ENCODE measurements at regions not wholly inside any gene's neighbourhood (a gene's known extent, or its start where the extent isn't known, plus 50 kb on each side); places are given as distances from the start of the nearest gene placed in this dataset.
"Not testable (repeated sequence)": the region's sequence is repeated elsewhere in the genome, so short reads cannot be mapped to it uniquely, and the experiment has no call there.

DNA sequence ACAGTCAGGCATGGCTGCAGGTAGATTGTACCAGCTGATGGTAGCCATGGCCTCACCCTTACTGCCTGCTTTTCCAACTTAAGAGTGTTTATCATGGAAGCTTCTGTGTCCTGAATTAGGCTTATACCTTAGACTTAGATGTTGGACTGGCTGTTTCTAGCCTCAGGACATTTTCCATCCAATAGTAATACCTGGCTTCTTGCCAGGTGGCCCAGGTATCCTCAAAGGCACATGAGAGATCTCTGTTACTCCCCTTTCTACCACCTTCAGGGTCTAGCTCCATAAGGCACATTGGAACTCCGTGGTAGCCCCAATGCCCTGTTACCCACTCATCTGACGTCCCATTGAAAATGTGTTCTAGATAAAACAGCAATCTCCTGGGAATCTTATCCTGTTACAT lies 407.5 kb downstream of the SPRY2 start:
- DNase-seq (ENCODE audit: low read depth in 2 of 3, low spot score in 2 of 3): no peak

DNA sequence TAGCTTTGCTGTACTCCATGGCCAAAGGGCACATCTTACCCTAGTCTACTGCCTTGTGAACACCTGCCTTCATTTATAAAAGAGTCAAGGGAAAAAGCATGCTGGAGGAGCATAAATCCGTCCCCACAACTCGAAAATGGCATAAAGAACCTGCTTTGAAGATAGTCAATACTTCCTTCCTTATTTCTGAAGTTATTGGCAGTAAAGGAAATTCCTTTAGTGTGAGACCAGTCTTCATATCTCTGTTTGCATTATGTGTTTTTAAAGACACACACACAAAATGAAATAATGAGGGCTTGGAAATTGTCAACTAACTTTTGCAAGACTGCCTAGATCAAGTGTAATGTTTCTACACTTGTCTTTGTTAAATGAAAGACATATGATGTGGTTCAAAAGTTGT lies 408.4 kb downstream of the SPRY2 start:
- no peak for DNase-seq (ENCODE audit: low read depth in 2 of 3, low spot score in 2 of 3)

DNA sequence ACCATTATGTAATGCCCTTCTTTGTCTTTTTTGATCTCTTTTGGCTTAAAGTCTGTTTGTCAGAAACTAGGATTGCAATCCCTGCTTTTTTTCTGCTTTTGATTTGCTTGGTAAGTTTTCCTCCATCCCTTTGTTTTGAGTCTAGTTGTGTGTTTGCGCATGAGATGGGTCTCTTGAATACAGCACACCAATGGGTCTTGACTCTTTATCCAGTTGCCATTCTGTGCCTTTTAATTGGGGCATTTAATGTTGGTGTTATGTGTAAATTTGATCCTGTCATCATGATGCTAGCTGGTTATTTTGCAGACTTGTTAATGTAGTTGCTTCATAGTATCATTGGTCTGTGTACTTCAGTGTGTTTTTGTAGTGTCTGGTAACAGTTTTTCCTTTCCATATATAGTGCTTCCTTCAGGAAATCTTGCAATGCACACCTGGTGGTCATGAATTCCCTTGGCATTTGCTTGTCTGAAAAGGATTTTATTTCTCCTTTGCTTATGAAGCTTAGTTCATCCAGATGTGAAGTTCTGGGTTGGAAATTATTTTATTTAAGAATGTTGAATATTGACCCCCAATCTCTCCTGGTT lies 416.9 kb downstream of the SPRY2 start:
- DNase-seq (ENCODE audit: low read depth in 2 of 3, low spot score in 2 of 3): not testable (repeated sequence)

DNA sequence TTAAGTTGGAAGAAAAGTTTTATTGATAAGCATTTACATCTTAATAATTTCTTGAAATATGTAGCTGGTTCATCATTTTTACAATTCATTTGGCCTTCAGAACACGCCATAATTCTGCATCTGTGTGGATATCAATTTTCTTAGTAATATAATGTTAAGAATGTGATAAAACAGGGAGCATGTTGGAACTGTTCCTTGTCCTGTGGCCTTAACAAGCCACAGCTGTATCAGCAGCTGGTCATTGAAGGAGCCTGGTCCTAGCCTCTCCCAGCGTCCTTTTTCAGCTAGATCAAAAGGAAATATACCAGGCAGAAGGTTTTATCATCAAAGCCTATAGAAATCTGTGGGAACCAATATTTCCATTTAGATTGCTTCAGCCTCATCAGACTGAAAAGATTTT lies 421.8 kb downstream of the SPRY2 start:
- DNase-seq (ENCODE audit: low read depth in 2 of 3, low spot score in 2 of 3): no peak

DNA sequence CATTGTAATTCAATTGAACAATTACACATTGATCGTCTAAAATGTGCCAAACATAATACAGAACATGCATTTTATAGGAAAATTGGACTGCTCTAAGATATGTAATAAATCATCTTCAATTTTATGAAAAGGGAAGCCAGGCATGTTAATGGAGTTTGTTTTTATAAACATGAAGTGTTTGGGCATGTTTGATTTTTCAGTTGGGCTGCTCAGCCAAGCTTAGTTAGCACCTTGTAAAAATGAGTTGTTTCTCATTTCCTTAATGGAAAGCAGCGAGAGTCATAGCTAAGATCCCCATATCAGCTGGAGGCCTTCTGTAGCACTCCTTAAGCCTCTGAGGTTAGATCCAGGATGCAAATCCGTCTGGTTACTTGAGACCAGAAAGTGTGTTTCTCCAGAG lies 422.3 kb downstream of the SPRY2 start:
- no peak for DNase-seq (ENCODE audit: low read depth in 2 of 3, low spot score in 2 of 3)

DNA sequence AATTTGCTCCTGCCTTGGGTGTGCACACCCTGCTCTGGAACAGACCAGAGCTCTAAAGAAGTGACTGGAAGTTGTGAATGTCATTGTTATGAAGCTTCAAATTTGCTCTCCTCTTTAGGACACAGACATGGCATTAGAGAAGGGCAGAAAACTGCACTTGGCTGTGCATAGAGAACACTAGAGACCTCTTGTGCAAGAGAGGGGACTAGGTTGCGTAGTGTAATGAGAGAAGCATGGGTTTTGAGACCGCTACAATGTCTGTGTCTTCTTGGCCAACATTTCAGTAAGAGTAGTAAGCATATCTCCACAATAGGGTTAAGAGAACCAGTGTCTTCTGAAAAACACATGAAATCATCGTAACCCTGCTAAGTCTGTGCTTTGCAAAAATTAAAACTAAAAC lies 423.3 kb downstream of the SPRY2 start:
- DNase-seq (ENCODE audit: low read depth in 2 of 3, low spot score in 2 of 3): no peak

DNA sequence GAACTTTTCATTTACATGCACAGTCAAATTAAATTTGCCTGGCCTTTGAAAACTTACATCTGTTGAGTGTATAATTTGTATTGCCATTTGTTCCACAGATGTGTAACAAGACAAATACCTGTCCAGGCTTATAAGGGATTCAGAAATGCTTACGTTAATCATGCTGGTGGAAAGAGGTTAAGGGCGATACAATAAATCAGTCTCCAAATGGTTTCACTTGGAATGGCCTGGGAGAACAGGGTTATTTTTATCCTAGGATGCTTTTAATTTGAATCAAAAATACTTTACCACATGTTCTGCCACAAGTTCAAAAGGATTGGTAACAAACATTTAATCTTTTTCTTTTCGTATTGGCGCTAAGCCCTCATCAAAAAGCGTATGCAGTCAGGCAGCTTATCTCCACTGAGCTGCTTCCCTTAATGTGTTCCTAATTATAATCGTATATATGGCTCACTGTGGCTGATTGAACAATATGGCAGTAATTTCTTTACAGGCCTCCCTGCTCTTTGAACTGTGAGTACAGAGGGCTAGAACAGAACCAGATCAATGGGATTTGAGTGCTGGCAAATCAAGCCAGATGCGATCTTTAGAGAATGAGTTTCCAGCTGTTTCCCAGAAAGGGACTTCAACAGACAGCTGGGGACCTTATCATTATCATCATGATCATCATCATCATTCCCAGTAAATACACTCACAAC lies 425.7 kb downstream of the SPRY2 start:
- DNase-seq (ENCODE audit: low read depth in 2 of 3, low spot score in 2 of 3): no peak

DNA sequence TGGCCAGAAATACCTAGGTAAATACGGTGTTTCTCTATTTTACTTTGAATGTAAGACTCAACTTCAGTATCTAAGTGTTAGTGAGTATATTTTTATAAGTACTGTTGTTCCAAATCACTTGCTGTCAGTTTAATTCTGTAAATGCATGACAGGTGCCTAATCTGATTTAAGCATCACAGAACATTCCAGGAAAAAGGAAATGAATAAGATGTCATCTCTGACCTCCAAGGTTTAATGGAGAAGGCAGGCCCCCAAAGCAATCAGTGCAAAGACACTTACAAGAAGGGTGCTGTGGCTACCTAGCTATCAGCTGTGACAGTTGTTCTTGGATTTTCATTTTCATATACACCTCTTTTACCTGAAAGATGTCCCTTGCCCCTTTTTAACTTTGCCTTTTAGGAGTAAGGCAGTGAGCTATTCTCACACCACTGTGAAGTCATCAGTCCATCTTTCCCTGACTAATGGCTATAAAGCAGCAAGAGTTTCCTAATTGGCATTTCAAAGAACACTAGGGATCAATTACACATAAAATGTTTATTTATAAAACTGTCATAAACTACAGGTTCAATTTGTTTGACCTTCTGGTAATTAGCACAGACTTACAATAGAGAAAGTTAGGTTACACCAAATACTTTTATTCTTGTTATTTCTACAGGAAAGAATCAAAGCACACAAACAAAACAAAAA lies 427.6 kb downstream of the SPRY2 start:
- no peak for DNase-seq (ENCODE audit: low read depth in 2 of 3, low spot score in 2 of 3)

DNA sequence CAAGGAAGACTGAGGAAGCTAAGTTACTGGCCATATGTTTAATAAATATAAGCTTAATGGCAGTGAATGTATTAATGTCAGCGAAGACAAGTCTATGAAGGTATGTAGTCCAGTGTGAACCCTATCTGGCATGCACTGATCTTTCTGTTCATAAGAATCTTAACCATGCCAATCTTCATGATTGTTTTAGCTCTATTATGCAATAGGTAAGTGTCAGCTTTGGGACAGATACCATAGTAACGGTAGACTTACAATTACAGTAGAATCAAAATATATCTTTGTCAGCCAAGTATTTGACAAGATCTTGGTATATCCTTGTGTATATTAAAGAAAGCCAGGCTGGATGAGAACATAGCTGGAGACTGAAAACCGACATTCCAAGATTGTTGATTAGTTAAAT lies 428.5 kb downstream of the SPRY2 start:
- no peak for DNase-seq (ENCODE audit: low read depth in 2 of 3, low spot score in 2 of 3)

DNA sequence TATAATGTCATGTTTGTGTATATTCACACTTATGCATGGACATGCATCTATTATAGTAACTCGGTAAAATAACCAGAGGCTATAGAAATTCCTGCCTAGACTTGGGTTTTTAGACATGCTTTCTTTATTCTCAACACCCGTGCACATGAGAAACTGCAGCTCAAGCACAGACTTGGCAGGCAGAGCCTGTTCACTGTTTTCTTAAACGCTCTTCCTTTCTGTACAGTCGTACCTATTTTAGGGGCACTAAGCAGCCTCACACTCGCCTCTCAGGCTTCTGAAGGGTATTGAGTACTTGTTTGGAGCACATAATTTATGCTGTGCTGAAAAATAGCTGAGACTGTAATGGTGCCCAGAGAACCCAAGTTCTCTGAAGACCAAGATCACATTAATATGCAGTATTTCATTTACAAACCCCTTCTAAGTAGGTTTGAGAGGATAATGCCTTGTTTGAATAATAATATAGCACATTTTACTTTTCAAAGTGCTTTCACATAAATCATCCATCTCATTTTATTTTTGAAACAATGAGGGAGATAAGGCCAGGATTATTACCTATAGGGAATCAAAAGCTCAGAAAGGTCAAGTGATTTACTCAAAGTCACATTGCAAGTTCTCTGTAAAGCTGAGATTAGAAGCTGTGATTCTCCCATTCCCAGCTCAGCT lies 429.9 kb downstream of the SPRY2 start:
- DNase-seq (ENCODE audit: low read depth in 2 of 3, low spot score in 2 of 3): no peak

DNA sequence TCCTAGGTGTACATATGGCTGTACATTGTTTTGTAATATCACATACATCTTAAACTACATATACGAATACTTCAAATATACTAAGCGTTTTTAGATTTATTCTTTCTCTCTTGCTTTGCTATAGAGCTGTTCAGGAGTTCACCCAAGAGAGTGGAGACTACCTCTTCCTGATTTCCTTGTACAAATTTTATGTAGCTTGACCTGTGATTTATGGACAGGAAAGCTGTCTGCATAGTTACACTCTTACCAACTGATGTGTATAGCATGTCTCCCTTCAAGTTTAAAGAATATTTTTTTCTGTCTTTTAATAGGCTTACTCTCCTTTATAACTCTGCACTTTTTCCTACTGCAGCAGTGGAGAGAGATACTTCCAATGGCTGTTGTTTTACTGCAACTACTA lies 428.7 kb downstream of the NDFIP2 start:
- no peak for DNase-seq (ENCODE audit: low read depth in 2 of 3, low spot score in 2 of 3)

DNA sequence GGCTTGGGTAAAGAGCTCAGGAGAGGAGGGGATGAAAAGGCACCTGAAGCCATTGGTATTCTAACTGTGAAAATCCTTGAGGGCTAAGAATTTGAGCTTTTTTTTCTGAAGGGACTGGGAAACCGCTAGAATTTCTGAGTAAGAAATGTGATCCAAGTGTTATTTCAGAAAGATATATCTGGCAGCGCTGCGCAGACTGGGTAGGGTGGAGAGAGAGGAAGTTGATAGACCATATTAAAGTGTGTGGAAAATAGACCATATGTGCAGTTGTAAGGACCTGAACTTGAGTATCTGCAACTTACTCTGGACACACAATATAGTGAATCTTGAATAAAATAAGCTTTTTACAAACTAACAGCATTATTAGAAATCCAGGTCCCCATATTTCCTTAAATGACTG lies 427.4 kb downstream of the NDFIP2 start:
- no peak for DNase-seq (ENCODE audit: low read depth in 2 of 3, low spot score in 2 of 3)

DNA sequence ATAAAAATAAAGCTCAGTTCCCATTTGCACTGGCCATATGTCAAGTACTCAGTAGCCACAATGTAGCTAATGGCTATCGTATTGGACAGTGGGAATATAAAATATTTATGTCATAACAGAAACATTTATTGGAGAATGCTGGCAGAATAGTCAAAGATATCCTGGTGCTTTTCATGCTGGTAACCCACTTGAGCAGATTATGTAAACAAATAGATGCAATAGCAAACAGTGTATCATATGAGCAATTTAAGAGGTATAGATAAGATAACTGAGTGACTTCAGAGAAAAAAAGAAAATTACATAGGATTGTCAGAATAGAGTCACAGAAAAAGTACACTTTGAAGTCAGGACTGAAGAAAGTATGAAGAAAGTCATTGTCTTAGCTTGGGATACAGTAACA lies 426.6 kb downstream of the NDFIP2 start:
- no peak for DNase-seq (ENCODE audit: low read depth in 2 of 3, low spot score in 2 of 3)

DNA sequence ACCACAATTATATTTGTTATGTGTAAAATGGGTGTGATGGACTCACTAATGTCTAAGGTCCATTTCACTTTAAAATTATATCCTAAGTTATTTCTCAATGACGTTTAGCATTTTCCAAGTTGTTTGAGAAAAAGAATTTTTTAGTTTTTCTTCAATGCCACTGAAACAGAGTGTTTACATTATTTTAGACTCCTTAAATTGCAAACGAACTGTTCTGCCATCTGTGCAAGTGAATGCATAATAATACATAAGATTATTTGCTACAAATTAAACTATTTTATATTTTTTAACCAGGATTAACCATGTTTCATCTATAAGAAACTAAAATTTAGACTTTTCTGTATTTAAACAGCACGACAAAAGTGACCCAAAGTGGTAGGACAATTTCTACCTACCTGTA lies 425.4 kb downstream of the NDFIP2 start:
- DNase-seq (ENCODE audit: low read depth in 2 of 3, low spot score in 2 of 3): no peak

DNA sequence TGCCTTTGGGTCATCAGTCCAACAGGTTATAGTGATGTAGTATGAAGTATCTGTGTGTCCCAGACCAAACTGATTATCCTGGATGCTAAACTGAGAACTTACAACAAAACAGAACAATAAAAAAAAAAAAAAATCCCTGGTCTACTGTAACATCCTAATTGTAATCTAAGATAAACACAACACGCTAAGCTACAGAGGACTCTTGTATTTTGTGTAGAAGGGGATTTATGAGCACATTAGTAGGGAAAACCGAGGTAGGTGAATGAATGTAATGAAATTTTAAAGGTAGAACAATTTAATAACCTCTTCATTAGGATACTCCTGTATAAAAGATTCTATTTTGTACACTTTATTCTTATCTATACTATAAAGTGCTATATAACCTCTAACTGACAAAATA lies 424.1 kb downstream of the NDFIP2 start:
- no peak for DNase-seq (ENCODE audit: low read depth in 2 of 3, low spot score in 2 of 3)

DNA sequence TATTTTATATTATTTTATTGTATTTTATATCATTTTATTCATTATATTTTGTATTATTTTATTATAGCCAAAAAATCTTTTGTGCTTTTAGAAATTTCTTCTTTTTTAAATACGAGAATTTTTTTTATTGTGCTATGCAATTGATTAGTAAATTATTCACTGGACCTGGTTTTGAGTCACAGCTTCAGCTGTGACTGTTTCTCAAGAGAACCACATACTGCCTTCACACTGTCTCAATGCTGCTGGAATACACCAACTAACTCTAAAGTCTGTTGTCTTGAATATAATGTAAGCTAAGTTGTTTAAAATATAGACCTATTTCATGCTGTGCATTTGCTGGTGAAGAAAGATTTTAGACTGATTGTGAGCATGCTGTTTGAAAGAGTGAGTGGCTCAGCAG lies 423.6 kb downstream of the NDFIP2 start:
- no peak for DNase-seq (ENCODE audit: low read depth in 2 of 3, low spot score in 2 of 3)

DNA sequence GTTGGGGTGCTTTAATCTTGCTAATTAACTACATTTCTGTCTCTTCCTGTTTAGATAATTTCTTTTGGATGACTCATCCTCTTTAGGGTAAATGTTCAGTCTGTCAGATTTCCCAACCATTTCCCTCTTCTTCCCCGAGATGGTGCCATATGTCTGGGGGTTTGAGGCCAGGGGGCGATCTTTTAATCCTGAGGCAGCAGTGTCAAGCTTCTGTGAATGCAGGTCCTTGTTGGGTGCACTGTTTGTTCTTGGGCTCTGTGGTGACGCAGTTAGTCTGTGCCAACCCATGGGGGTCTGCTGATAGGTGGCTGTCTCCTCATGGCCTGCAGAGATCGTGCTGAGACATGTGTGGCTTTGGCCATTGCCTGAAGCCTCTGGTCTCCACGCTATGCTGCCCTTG lies 420.4 kb downstream of the NDFIP2 start:
- no peak for DNase-seq (ENCODE audit: low read depth in 2 of 3, low spot score in 2 of 3)

DNA sequence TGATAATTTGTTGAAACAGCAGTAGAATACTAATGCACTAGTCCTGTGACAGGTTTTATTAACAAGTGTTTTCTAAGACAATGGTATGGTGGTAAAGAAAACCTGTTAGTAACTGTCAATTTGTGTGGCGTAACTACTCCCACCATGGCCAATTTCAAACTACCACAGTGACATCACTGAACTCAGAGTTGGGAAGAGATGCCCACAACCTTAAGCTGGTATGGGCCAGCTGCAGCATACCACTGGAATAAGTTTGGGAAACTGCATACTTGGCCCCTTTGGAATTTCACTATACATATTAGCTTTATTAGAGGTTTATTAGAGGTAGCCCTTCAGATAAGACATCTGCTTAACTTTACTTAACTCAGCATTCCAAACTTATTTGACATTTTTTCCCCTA lies 419.4 kb downstream of the NDFIP2 start:
- no peak for DNase-seq (ENCODE audit: low read depth in 2 of 3, low spot score in 2 of 3)

DNA sequence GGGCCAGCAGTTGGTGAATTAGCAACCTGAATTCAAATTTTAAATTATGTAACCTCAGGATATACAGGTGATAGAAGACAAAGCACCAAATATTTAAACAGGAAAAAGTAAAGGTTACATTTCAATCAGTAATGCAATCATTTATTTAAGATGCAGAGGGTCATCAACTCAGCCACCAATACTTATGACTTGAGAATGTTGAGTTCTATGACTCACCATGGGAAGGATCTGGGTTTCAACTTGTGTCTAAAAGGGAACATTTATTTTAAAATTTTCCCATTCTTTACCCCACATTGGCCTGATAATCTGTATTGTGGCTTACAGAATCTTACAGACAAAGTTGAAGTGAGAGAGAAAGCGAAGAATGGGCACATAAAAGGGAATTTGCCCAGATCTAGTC lies 418.0 kb downstream of the NDFIP2 start:
- no peak for DNase-seq (ENCODE audit: low read depth in 2 of 3, low spot score in 2 of 3)

DNA sequence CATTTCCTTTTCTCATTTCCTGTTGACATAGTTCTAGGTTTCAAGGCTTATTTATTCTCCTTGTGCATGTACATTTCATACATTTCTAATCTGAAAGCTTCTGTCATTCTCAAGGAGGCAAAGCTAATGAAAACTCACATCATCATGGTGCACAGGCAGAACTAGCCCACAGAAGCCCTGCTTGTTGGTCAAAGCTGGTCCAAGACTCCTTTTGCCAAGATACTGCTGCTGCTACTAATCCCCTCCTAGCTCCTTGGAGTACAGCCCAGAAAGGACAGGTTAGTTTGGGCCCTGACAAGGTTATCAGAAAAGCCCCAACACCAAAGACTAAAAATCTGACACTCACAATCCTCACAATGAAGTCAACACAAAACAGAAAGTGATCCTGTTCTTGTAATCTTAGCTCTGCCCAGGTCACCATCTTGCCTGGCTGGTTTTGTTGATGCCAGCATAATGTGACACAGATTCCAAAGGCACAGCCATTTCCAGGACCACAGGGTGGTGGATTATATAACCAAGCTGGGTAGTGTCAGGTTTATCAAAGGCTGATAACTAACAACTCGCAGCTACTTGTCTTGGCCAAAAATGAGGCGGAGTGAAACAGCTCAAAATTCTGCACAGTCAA lies 417.4 kb downstream of the NDFIP2 start:
- no peak for DNase-seq (ENCODE audit: low read depth in 2 of 3, low spot score in 2 of 3)

DNA sequence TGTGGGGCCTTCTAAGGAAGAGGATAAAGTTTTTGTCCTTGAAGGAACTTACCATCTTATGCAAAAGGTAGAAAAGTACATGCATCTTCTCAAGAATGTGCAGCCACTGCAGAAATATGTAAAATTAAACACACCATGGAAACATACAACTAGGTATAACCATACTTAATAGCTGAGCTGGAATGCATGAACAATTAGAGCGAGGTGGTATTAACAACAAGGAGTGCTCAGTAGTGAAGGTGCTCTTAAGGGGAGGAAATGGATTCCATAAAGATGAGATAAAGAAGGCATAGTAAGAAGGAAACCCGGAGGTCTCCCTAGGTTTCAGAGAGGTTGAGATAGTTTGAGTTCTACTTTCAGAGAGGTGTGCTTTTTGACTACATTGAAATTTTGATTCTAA lies 415.9 kb downstream of the NDFIP2 start:
- no peak for DNase-seq (ENCODE audit: low read depth in 2 of 3, low spot score in 2 of 3)

DNA sequence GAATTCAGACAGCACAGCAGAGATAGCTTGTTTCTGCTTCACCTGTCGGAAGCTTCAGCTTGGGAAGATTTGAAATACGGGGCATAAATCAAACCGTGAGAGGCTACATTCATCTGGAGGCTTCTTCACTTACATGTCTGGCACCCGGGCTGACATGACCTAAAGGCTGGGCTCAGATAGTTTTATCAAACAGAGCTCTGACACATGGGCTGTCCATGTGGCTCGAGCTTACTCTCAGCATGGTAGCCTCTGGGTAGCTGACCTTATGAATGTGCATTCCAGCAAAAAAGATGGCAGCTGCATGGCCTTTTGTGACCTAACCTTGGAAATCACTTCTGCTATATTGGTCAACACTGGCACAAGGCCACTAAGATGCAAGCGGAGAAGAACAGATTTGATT lies 414.5 kb downstream of the NDFIP2 start:
- no peak for DNase-seq (ENCODE audit: low read depth in 2 of 3, low spot score in 2 of 3)

Measured in activated CD8-positive, alpha-beta memory T cell treated with anti-CD3 and anti-CD28 coated beads for 48 hours (primary cell).